ENCODE measurements at regions not wholly inside any gene's neighbourhood (a gene's known extent, or its start where the extent isn't known, plus 50 kb on each side); places are given as distances from the start of the nearest gene placed in this dataset.

GRCh38 chr2:15773846-15774245, 166.5 kb upstream of the MYCN start:
- TF ChIP-seq POLR2AphosphoS5 (IDR thresholded peaks at IDR 0.05; ENCODE audit: low read depth, low read length) (no peak), REST (IDR thresholded peaks at IDR 0.05; ENCODE audit: insufficient read depth in 1 of 2, low read depth in 2 of 2, low read length in 2 of 2) (no peak), FOXP2 (optimal IDR thresholded peaks at IDR 0.05; ENCODE audit: borderline replicate concordance, extremely low read depth, extremely low read length, insufficient read depth) (no peak), TAF1 (IDR thresholded peaks at IDR 0.05; ENCODE audit: borderline replicate concordance, insufficient read depth, low read length) (no peak), SIN3A (IDR thresholded peaks at IDR 0.05; ENCODE audit: borderline replicate concordance, insufficient read depth, low read length) (no peak)

GRCh38 chr2:15775753-15776628, 164.4 kb upstream of the MYCN start:
- TF ChIP-seq REST (IDR thresholded peaks at IDR 0.05; ENCODE audit: insufficient read depth in 1 of 2, low read depth in 2 of 2, low read length in 2 of 2) (no peak), FOXP2 (optimal IDR thresholded peaks at IDR 0.05; ENCODE audit: borderline replicate concordance, extremely low read depth, extremely low read length, insufficient read depth) (no peak), SIN3A (IDR thresholded peaks at IDR 0.05; ENCODE audit: borderline replicate concordance, insufficient read depth, low read length) (no peak), POLR2AphosphoS5 (IDR thresholded peaks at IDR 0.05; ENCODE audit: low read depth, low read length) (no peak), TAF1 (IDR thresholded peaks at IDR 0.05; ENCODE audit: borderline replicate concordance, insufficient read depth, low read length) (no peak)

- TF ChIP-seq REST (IDR thresholded peaks at IDR 0.05; ENCODE audit: insufficient read depth in 1 of 2, low read depth in 2 of 2, low read length in 2 of 2) (no peak), POLR2AphosphoS5 (IDR thresholded peaks at IDR 0.05; ENCODE audit: low read depth, low read length) (no peak), TAF1 (IDR thresholded peaks at IDR 0.05; ENCODE audit: borderline replicate concordance, insufficient read depth, low read length) (no peak), SIN3A (IDR thresholded peaks at IDR 0.05; ENCODE audit: borderline replicate concordance, insufficient read depth, low read length) (no peak)
These were observed 163.8 kb upstream of the MYCN start for GRCh38 chr2:15776629-15776919.

- TF ChIP-seq POLR2AphosphoS5 (IDR thresholded peaks at IDR 0.05; ENCODE audit: low read depth, low read length), result no peak
- no peak for TF ChIP-seq REST (IDR thresholded peaks at IDR 0.05; ENCODE audit: insufficient read depth in 1 of 2, low read depth in 2 of 2, low read length in 2 of 2)
- no peak for TF ChIP-seq FOXP2 (optimal IDR thresholded peaks at IDR 0.05; ENCODE audit: borderline replicate concordance, extremely low read depth, extremely low read length, insufficient read depth)
- TF ChIP-seq TAF1 (IDR thresholded peaks at IDR 0.05; ENCODE audit: borderline replicate concordance, insufficient read depth, low read length), result no peak
- no peak for TF ChIP-seq SIN3A (IDR thresholded peaks at IDR 0.05; ENCODE audit: borderline replicate concordance, insufficient read depth, low read length)
These were observed 163.2 kb upstream of the MYCN start for GRCh38 chr2:15776992-15777702.
